GM12878 (cell line): ENCODE measurements at regions not wholly inside any gene's neighbourhood (a gene's known extent, or its start where the extent isn't known, plus 50 kb on each side); places are given as distances from the start of the nearest gene placed in this dataset.

Experiments used
- ATAC-seq: fragments of 200-7000 bp; cut with Tn5 transposase; 3 replicates; pipeline ENCODE4 v1.9.1; 2020; ENCODE audit warnings: mild to moderate bottlenecking, moderate library complexity
- BruUV-seq: library from RNA; stranded (reverse); fragments of 400-500 nt; replicated peaks from 2 replicates; lab custom pipeline; 2021; lab: Mats Ljungman, UMichigan
- CTCF ChIA-PET: fragments of 300-600 bp; sonication (Branson Sonifier 250); formaldehyde crosslinking; extraction: SDS; loops from one replicate; lab custom pipeline; 2021; ENCODE audit warnings: inconsistent platforms; lab: Yijun Ruan, JAX
- POLR2A ChIA-PET: fragments of 350-600 bp; formaldehyde crosslinking; extraction: SDS; loops from one replicate; lab custom pipeline; 2021; ENCODE audit warnings: inconsistent platforms; lab: Charles Lee
- RAD21 ChIA-PET: fragments of 300-600 bp; sonication (Branson Sonifier 250); formaldehyde crosslinking; loops from one replicate; lab custom pipeline; 2023; ENCODE audit warnings: antibody characterized with exemption; ENCODE audit not compliant: unreplicated experiment; lab: Charles Lee
- SMC1A ChIA-PET: fragments of 300-600 bp; sonication (Branson Sonifier 250); formaldehyde crosslinking; loops from one replicate; lab custom pipeline; 2023; ENCODE audit not compliant: unreplicated experiment, uncharacterized antibody; lab: Charles Lee
- DNase-seq: peaks from one replicate; pipeline ENCODE4 v3.0.0-alpha.2; 2011; ENCODE audit warnings: low read depth, low spot score
- FAIRE-seq: peaks from 3 replicates; lab custom pipeline; 2011; peaks lifted over from hg19 to GRCh38; lab: Jason Lieb, UNC
- H2AFZ ChIP-seq: 2 replicates; pipeline ENCODE4 v1.6.0; 2011; ENCODE audit warnings: low read depth, low read length, control low read depth; ENCODE audit not compliant: control insufficient read depth
- H3K27ac ChIP-seq: 2 replicates; pipeline ENCODE4 v1.5.1; 2011; ENCODE audit warnings: control low read depth; ENCODE audit not compliant: control insufficient read depth, insufficient read depth
- H3K27me3 ChIP-seq, 2 experiments: replicated peaks in 1 of 2; 2 replicates each; pipeline versions ENCODE4 v1.6.0 to v1.6.1; 2011; ENCODE audit warnings: low read length in 1 of 2; ENCODE audit not compliant: control insufficient read depth in 2 of 2, insufficient read depth in 2 of 2
- H3K36me3 ChIP-seq, 2 experiments: 2 replicates each; pipeline ENCODE4 v1.5.1; 2011; ENCODE audit warnings: low read length in 1 of 2; ENCODE audit not compliant: control insufficient read depth in 2 of 2, insufficient read depth in 2 of 2
- H3K4me1 ChIP-seq: 2 replicates; pipeline ENCODE4 v1.6.1; 2011; ENCODE audit warnings: mild to moderate bottlenecking, low read length, moderate library complexity, mixed read lengths; ENCODE audit not compliant: control insufficient read depth, insufficient read depth
- H3K4me2 ChIP-seq: 2 replicates; pipeline ENCODE4 v1.6.0; 2011; ENCODE audit warnings: control low read depth; ENCODE audit not compliant: control insufficient read depth, insufficient read depth
- H3K4me3 ChIP-seq: fragments of 200-600 bp; sonication (generic); 2 replicates; pipeline ENCODE4 v1.5.1; 2016
- H3K79me2 ChIP-seq: 2 replicates; pipeline ENCODE4 v1.6.0; 2011; ENCODE audit warnings: low read length; ENCODE audit not compliant: control insufficient read depth, insufficient read depth
- H3K9ac ChIP-seq: 2 replicates; pipeline ENCODE4 v1.8.0; 2011; ENCODE audit warnings: low read length, control low read depth, mixed read lengths; ENCODE audit not compliant: control insufficient read depth, insufficient read depth
- H3K9me3 ChIP-seq: replicated peaks from 3 replicates; pipeline ENCODE4 v1.5.1; 2011; ENCODE audit warnings: mild to moderate bottlenecking, low read length; ENCODE audit not compliant: control insufficient read depth, insufficient read depth
- H4K20me1 ChIP-seq: 2 replicates; pipeline ENCODE4 v1.6.0; 2011; ENCODE audit not compliant: control insufficient read depth, insufficient read depth
- ASH2L ChIP-seq: fragments of 300-600, 200-600 bp; sonication (generic); IDR thresholded peaks from 2 replicates; pipeline ENCODE4 v1.6.1; 2017; ENCODE audit warnings: low read depth, mild to moderate bottlenecking, borderline replicate concordance
- BHLHE40 ChIP-seq, 2 experiments: fragments of 450-650 bp in 1 of 2; IDR thresholded peaks; 2 replicates each; pipeline ENCODE4 v1.6.1; 2011 to 2017; ENCODE audit warnings: low read depth in 2 of 2, borderline replicate concordance in 1 of 2, improper control_type of control experiment in 1 of 2, low read length in 1 of 2, mild to moderate bottlenecking in 1 of 2
- BRCA1 ChIP-seq: IDR thresholded peaks from 2 replicates; pipeline ENCODE4 v1.6.1; 2011; ENCODE audit warnings: low read depth, low read length, improper control_type of control experiment
- CREB1 ChIP-seq: IDR thresholded peaks from 2 replicates; pipeline ENCODE4 v1.6.1; 2012; ENCODE audit warnings: low read depth, mild to moderate bottlenecking, inconsistent platforms
- EGR1 ChIP-seq, 2 experiments: IDR thresholded peaks; 1 replicate in 1 of 2; 2 replicates in 1 of 2; pipeline ENCODE4 v1.6.1; 2011 to 2012; ENCODE audit warnings: low read depth in 2 of 2, low read length in 2 of 2, borderline replicate concordance in 1 of 2, mild to moderate bottlenecking in 1 of 2, moderate library complexity in 1 of 2
- ETV6 ChIP-seq, 2 experiments: fragments of 450-650 bp in 1 of 2; IDR thresholded peaks in 1 of 2; conservative IDR thresholded peaks in 1 of 2; 2 replicates each; pipeline ENCODE4 v1.6.1; 2014; ENCODE audit warnings: antibody characterized with exemption in 1 of 2, borderline replicate concordance in 1 of 2, low read depth in 1 of 2, mild to moderate bottlenecking in 1 of 2, moderate library complexity in 1 of 2
- MEF2B ChIP-seq: fragments of 450-650 bp; IDR thresholded peaks from 2 replicates; pipeline ENCODE4 v1.6.1; 2018; ENCODE audit warnings: mild to moderate bottlenecking, moderate library complexity; ENCODE audit not compliant: partially characterized antibody, poor library complexity, severe bottlenecking
- NFIC ChIP-seq: IDR thresholded peaks from 2 replicates; pipeline ENCODE4 v1.6.1; 2012; ENCODE audit warnings: low read depth, mild to moderate bottlenecking, inconsistent platforms, low read length, moderate library complexity
- NRF1 ChIP-seq: conservative IDR thresholded peaks from 2 replicates; pipeline ENCODE4 v1.6.1; 2011; ENCODE audit warnings: mild to moderate bottlenecking, low read depth, low read length, improper control_type of control experiment
- RAD51 ChIP-seq: fragments of 450-650 bp; IDR thresholded peaks from 2 replicates; pipeline ENCODE4 v1.6.1; 2016; ENCODE audit warnings: moderate library complexity, mild to moderate bottlenecking, inconsistent platforms
- RBBP5 ChIP-seq: fragments of 200-600 bp; sonication (generic); conservative IDR thresholded peaks from 2 replicates; pipeline ENCODE4 v1.6.1; 2016
- SPI1 ChIP-seq: IDR thresholded peaks from 2 replicates; pipeline ENCODE4 v1.6.1; 2011; ENCODE audit warnings: low read depth, mild to moderate bottlenecking, low read length, moderate library complexity, borderline replicate concordance; ENCODE audit not compliant: insufficient read depth
- SREBF2 ChIP-seq: IDR thresholded peaks from 2 replicates; pipeline ENCODE4 v1.6.1; 2012; ENCODE audit warnings: mild to moderate bottlenecking, low read length
- ZBTB11 ChIP-seq: fragments of 450-650 bp; formaldehyde crosslinking; IDR thresholded peaks from 2 replicates; pipeline ENCODE4 v1.5.0; 2022; ENCODE audit warnings: mild to moderate bottlenecking, missing genetic modification characterization
- ZNF274 ChIP-seq: IDR thresholded peaks from one replicate; pipeline ENCODE4 v1.8.0; 2011; ENCODE audit not compliant: insufficient read length, insufficient read depth
- ZNF384 ChIP-seq: IDR thresholded peaks from 2 replicates; pipeline ENCODE4 v1.6.1; 2012; ENCODE audit warnings: low read depth, mild to moderate bottlenecking, low read length, improper control_type of control experiment, borderline replicate concordance
- ZNF687 ChIP-seq: fragments of 450-650 bp; IDR thresholded peaks from 2 replicates; pipeline ENCODE4 v1.6.1; 2017; ENCODE audit warnings: mild to moderate bottlenecking, moderate library complexity
- WGBS: methylation state at CpG from one replicate; pipeline ENCODE4 v1.1.6; 2016; ENCODE audit warnings: low lambda C conversion rate; ENCODE audit not compliant: insufficient replicate concordance, insufficient coverage; ENCODE audit errors: missing lambda C conversion rate; 5-methylcytosine and 5-hydroxymethylcytosine counted together
- in situ Hi-C: fragments of 300-500 bp; cut with MboI; formaldehyde crosslinking; loops from 9 replicates; pipeline ENCODE4 v1.14.3; 2018; ENCODE audit warnings: mixed read lengths
- intact Hi-C: fragments of 100-400 bp; cut with micrococcal nuclease; formaldehyde crosslinking; loops from one replicate; pipeline ENCODE4 v1.14.2; 2022; ENCODE audit not compliant: unreplicated experiment

GRCh38 chr3:159892171-159892795, 96.4 kb upstream of the IL12A start:
- no peak overlapping the region for H3K27ac ChIP-seq
- no peak overlapping the region for H3K4me3 ChIP-seq
- BruUV-seq, result no TSS peak
- H2AFZ ChIP-seq, result no peak overlapping the region
- WGBS, result 63% methylated on average over 2 of the region's 2 CpGs
- in situ Hi-C loops (no loop called here), intact Hi-C loops (no loop called here)
- no peak overlapping the region for H3K4me2 ChIP-seq
- no peak for DNase-seq
- H3K27me3 ChIP-seq, result no peaks in the 10 kb centered on the region
- POLR2A ChIA-PET, result no interaction called here
- ATAC-seq, result no peak
- FAIRE-seq, result no peak
- CTCF ChIA-PET, result interaction anchor here (1.1 to 19.3 kb wide), 7 partner anchors 8 to 114 kb away, joined by 3 to 843 read pairs (median 7); partner anchors contain the start of gene IL12A
- H4K20me1 ChIP-seq, result no peaks in the 10 kb centered on the region
- no peaks in the 10 kb centered on the region for H3K36me3 ChIP-seq
- RAD21 ChIA-PET, result interaction anchor here (1.0 to 11.3 kb wide), 3 partner anchors 8 to 116 kb away, joined by 3 to 387 read pairs (median 5); no protein-coding TSS in a partner anchor
- H3K9ac ChIP-seq, result no peak overlapping the region
- H3K79me2 ChIP-seq, result no peaks in the 10 kb centered on the region
- H3K9me3 ChIP-seq, result no peaks in the 10 kb centered on the region
- H3K4me1 ChIP-seq, result no peaks in the 10 kb centered on the region
- SMC1A ChIA-PET, result interaction anchor here (1.2 to 22.1 kb wide), 5 partner anchors 9 to 111 kb away, joined by 3 to 589 read pairs (median 9); no protein-coding TSS in a partner anchor
- TF ChIP-seq MEF2B (no peak), RAD51 (no peak), ZNF687 (no peak), EGR1 (IDR thresholded peaks at IDR 0.05; ENCODE audit: borderline replicate concordance in 1 of 2, low read depth in 2 of 2, low read length in 2 of 2) (no peak), NFIC (no peak), ASH2L (no peak), ZBTB11 (CRISPR knock-in tag) (no peak), NRF1 (no peak), SPI1 (no peak), RBBP5 (no peak), CREB1 (no peak), ZNF274 (no peak), BRCA1 (no peak), BHLHE40 (IDR thresholded peaks at IDR 0.05; ENCODE audit: borderline replicate concordance in 1 of 2, low read depth in 2 of 2, low read length in 1 of 2) (no peak), ETV6 (conservative IDR thresholded peaks at IDR 0.05 in 1 of 2, IDR thresholded peaks at IDR 0.05 in 1 of 2; ENCODE audit: borderline replicate concordance in 1 of 2, low read depth in 1 of 2) (no peak), ZNF384 (no peak), SREBF2 (no peak)
